ENCODE measurements at regions not wholly inside any gene's neighbourhood (a gene's known extent, or its start where the extent isn't known, plus 50 kb on each side); places are given as distances from the start of the nearest gene placed in this dataset.

- no peak overlapping the region for H2BK15ac ChIP-seq (ENCODE audit: low read depth, low read length)
- H3K9ac ChIP-seq (ENCODE audit: extremely low read depth, insufficient read length, low read length), result no peak overlapping the region
- no peak overlapping the region for H2BK120ac ChIP-seq (ENCODE audit: low read depth, low read length, poor library complexity, severe bottlenecking)
- DNase-seq, result no peak
- no peaks in the 10 kb centered on the region for H4K20me1 ChIP-seq (ENCODE audit: control insufficient read depth, insufficient read depth, insufficient read length)
- H3K27ac ChIP-seq (ENCODE audit: insufficient read length, low read depth, low read length), result no peak overlapping the region
- no peak overlapping the region for H3K23ac ChIP-seq (ENCODE audit: insufficient read length, low read depth, low read length)
- H2BK20ac ChIP-seq (ENCODE audit: low read depth, low read length, poor library complexity, severe bottlenecking), result no peak overlapping the region
- H4K8ac ChIP-seq (replicated peaks; ENCODE audit: insufficient read length, low read depth, low read length), result no peak overlapping the region
- no peak overlapping the region for H3K4ac ChIP-seq (ENCODE audit: low read depth, low read length)
- no peak overlapping the region for H3K14ac ChIP-seq (ENCODE audit: insufficient read depth, low read length)
- no peaks in the 10 kb centered on the region for H3K9me3 ChIP-seq (ENCODE audit: control insufficient read depth, low read depth, low read length)
- H3K27me3 ChIP-seq (ENCODE audit: insufficient read depth, low read length), result no peaks in the 10 kb centered on the region
- no peaks in the 10 kb centered on the region for H3K79me2 ChIP-seq (ENCODE audit: insufficient read depth, low read length)
- no peak overlapping the region for H2BK12ac ChIP-seq (ENCODE audit: insufficient read length, low read depth, low read length)
- H3K79me1 ChIP-seq (ENCODE audit: insufficient read depth, low read depth, low read length, poor library complexity, severe bottlenecking), result no peaks in the 10 kb centered on the region
- H3T11ph ChIP-seq (ENCODE audit: low read length), result no peak overlapping the region
- Mint-ChIP-seq H3K9me3 (peaks cover 12 to 13% of the 10 kb centered on the region in 2 experiments), H3K27me3 (ENCODE audit: low read depth) (peaks cover 2% of the 10 kb centered on the region), H3K36me3 (ENCODE audit: insufficient read depth in 1 of 3, low read depth in 3 of 3) (peaks cover 0 to 8% (median 0%) of the 10 kb centered on the region in 3 experiments; a peak in 4 of 7 replicates), H3K27ac (no peak overlapping the region), H3K4me3 (no peak overlapping the region), H3K4me1 (peaks cover 19 to 30% of the 10 kb centered on the region in 2 experiments)
- peaks cover 2% of the 10 kb centered on the region; the same call in 1 of the 2 replicates for H3K4me1 ChIP-seq (ENCODE audit: insufficient read depth, low read length)
- no peaks in the 10 kb centered on the region for H3K23me2 ChIP-seq (ENCODE audit: insufficient read length, low read depth, low read length, poor library complexity, severe bottlenecking)
- H3K18ac ChIP-seq (ENCODE audit: insufficient read length, low read depth, low read length), result no peak overlapping the region
- no peak overlapping the region for H4K5ac ChIP-seq (ENCODE audit: insufficient read length, low read depth, low read length)
- TF ChIP-seq CTCF (conservative IDR thresholded peaks at IDR 0.05), result no peak
- H4K91ac ChIP-seq (ENCODE audit: insufficient read length, low read depth, low read length), result no peak overlapping the region
- no peak overlapping the region for H2AK5ac ChIP-seq (ENCODE audit: insufficient read length, low read length)
- no peak overlapping the region for H3K56ac ChIP-seq (ENCODE audit: insufficient read length, low read depth, low read length)
- no peak overlapping the region for H3K4me2 ChIP-seq (ENCODE audit: insufficient read depth, insufficient read length, low read length)
- WGBS (ENCODE audit: extremely low coverage, insufficient read length, low lambda C conversion rate), result no CpG with 5 or more reads among the region's 10 CpGs
- H2AFZ ChIP-seq (ENCODE audit: low read length), result no peak overlapping the region
- H2BK5ac ChIP-seq (ENCODE audit: insufficient read length, low read length), result no peak overlapping the region
Measured at GRCh38 chr13:24050796-24051715, 109.5 kb upstream of the SPATA13 start.
